Stimulated activated CD4-positive, alpha-beta T cell treated with anti-CD3 and anti-CD28 coated beads, TNF-alpha, amount 100 ng/mL, for 1 hour (primary cell): ENCODE measurements at regions not wholly inside any gene's neighbourhood (a gene's known extent, or its start where the extent isn't known, plus 50 kb on each side); places are given as distances from the start of the nearest gene placed in this dataset.
"Not testable (repeated sequence)": the region's sequence is repeated elsewhere in the genome, so short reads cannot be mapped to it uniquely, and the experiment has no call there.

Source experiments
- DNase-seq, 3 donors: peaks; one replicate each; pipeline ENCODE4 v3.0.0-alpha.2; 2020; ENCODE audit warnings: low read depth in 3 of 3, low spot score in 1 of 3

DNA sequence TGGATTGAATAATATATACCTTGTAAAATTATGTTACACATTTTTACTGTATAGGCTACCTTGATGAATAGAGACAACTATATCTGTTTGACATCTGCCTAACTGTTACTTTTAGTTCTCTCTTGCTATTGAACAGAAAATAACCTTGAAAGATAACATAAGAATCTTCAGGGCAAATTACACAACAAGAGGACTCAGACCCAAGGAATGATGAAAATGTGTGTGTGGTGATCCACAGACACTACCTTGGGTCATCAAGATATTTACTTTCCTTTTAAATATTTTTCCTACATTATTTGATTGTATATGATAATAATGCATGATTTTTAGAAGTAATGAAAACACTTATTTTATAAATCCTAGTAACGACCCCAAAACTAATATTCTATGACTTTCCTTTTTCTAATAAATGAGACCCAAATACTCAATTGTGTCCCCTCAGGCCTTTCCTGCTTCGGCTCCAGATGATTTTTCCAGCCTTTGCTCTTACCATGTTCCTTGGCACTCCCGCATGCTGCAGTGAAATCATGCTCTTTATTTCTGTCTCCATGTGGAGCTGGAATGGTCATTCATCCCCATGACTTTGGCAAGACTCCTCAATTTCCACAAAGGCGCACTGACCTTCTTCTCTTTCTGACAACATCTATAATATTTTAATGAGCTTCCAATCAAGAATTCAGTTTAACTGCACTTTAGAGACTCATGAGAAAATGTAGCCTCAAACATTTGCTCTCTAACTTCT is 187.6 kb downstream of the EPM2A start:
- no peak for DNase-seq

DNA sequence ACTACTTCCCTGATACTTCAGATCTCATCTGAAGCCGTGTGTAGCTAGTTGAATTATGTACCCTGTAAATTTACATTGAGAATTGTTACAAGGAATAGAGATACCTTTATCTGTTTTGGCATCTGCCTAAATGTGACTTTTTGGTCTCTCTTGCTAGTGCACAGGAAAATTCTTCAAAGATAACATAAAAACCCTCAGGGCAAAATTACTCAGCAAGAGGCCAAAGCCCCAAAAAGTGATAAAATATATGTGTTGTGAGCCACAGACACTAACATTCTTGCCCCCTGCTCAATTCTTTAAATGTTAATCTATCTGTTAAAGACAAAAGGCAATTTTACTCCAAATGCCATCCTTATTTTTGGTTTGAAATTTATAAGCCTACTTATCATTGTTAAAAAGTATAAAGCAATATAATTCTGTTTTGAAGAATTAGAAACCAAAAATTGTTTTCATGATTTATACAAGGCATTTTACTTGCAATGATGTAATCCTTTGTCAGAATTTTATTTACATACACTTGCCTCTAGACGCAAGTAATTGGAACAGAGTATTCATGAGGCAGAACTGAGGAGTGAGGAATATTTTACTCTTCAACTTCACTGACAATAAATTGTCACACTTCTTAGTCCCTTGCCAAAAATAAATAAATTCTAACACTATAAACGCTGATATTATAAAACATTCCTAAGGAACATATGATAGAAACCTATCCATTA is 186.2 kb downstream of the EPM2A start:
- DNase-seq = no peak

DNA sequence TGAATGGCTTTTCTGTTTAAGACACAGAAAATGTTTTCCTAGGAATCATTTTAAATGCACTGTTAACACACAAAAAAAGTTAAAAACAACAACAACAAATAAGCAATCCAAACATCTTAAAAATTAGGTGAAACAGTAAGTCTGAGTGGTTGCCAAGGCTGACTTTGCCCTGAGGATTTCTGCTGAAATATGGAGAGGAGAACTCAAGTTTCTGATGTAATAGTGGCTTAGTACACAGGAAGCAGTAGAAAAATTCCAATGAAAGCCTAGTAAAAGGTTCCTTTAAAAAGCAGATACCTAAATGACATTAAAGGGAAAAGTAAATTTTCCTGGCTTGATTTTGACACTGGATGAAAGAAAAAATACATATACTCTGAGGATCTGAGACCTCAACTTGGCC is 184.2 kb downstream of the EPM2A start:
- no peak for DNase-seq

DNA sequence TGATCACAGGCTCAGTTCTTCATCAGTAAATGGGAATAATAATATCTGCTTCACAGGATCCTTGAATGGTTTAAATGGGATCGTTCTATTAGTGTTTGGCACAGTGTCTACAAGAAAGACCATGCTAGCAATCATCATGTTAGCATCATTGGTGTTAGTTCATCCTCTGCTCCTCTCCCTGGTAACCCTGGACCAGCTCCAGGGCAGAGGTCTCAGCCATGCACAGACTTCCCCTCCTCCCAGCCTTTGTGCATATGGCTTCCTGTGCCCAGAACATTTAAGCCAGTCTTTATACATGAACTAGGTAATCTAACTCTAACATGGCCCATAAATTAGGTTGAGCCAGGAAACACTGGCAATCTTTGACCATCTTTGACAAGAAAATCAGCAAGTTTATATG is 180.2 kb downstream of the EPM2A start:
- DNase-seq = no peak

DNA sequence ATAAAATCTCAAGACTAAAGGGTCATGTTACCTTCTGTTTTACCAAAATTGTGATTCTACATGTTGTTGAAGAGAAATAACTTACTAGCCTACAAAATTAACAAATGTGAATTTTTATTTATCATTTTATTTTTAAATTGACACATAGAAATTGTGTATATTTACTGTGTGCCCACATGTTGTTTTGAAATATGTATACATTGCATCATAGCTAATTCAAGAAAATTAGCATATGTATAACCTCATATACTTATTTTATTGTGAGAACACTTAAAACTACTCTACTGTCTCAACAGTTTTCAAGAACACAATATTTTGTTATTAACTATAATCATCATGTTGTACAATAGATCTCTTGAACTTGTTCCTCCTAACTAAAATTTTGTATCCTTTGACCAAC is 177.8 kb downstream of the EPM2A start:
- DNase-seq = no peak

DNA sequence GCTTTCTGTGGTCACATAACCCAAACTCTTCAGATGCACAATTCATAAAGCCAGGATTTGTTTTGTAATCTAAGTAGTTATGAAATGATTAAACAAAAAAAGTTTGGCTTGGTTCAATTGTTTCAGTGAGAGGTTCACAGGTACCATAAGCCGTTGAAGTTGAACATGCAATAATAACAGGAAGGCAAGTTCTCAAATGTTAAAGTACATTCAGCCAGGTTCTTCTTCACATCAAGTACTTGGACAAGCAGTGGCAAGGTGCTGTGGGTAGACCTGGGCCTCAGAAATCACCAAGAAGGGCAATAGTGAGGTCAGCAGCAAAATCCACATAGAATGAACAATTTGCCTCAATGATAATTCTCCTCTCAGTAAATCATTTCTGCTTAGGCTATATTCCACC is 175.5 kb downstream of the EPM2A start:
- no peak for DNase-seq

DNA sequence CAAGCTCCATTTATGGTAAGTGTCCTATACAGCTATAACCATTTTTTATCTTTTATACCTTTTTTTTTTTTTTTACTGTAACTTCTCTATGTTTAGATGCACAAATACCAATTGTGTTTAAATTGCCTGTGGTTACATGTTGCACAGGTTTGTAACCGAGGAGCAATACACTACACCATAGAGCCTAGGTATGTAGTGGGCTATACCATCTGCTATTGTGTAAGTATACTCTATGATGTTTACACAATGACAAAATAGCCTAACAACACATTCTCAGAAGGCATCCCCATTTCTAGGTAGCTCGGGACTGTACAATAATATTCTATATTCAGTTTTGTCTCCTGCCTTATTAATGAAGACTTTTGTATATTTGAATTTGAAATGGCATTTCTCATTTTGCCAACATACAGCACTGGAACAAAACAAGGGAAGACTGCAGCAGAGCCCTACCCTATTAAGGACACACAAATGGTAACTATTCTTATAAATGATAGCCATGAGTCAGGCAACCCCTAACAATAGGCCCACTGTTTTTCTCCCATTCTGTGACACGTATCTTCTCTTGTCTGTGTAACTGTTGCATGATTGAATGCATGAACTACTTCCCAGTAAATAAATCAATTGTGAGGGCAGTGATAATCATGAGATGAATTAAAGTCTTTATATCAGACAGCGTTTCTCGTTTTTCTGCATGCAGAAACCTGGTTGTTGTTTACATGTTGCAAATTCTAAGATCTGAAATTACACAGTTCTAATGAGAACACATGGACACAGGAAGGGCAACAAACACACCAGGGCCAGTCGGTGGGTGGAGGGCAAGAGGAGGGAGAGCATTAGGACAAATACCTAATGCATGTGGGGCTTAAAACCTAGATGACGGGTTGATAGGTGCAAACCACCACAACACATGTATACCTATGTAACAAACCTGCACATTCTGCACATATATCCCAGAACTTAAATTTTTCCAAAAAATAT is 173.9 kb downstream of the EPM2A start:
- no peak for DNase-seq

DNA sequence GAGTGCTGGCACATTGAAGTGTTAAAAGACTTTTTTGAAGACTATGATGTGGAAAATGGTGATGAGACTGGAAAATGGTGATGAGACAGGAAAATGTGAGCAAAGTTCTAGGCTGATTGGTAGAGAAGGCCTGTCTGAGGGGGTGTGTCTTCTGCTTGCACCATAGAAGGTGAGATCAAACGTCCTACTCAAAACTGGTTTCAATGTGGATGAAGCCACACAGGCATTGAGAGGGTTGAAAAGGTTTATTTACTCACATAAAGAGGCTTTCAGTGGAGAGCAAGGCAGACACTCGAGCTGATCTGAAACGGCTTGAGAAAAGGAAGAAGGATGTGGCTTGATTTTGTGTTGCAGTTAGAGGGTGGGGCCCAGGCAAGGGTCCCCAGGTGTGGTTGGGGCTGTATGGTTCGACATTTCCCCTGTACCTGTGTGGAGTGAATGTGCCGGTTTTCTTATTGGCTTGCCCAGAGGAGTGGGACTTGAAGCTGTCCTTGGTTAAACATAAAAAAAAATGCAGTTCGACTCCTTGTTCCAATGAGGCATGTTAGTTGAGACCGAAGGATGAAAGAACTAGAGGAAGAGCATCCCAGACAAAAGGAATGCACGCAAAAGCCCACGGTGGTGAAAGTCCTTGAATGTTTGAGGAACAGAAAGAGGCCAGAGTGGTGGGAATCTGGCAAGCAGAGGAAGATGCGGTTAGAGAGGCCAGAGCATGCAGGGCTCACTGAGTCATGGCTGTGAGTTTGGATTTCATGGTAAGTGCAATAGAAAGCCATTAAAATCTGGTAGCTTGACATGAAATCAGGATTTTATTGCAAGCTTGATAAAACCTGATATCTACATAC is 172.3 kb downstream of the EPM2A start:
- DNase-seq = no peak

DNA sequence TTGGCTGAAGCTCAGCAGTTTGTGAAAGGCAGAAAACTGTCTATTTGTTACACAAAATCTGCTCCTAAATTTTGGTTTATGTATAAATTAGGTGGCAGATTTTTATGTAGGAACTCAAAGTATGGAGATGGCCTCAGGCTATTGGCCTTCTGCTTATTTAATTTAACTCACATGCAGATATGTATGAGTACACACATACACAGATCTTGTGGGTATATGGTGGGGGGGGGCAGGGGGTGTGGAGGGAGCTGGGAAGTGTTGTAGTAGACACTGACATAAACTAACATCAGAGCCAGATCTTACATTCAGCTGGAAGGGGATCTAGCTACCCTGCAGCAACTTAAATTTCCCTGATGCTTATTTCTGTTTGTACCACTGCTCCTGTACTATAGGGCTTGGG is 170.8 kb downstream of the EPM2A start:
- DNase-seq = no peak

DNA sequence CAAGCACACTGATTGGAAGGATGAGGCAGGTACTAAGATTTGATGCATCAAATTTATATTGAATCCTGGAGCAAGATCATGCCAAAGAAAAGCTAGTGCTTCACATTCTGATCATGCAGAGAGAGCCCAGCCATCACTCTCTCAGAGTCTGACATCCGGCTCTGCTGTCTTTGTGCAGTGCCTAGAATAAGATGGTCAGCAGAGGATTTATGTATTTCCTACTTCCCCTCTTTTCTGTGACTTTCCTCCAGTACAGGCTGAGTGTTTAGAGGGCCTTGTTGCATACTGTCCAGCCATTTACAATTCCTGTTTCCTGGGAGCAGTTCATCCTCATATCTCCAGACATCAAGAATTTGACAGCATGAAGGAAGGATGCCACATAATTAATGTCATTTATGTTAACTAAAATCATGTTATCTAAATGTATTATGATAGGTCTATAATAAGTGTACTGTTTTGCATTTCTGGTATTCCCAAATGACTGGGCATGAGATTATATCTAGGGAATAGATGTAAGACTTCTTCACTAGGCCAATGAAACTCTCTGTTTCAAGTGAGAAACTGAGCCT is 167.6 kb downstream of the EPM2A start:
- DNase-seq = no peak

DNA sequence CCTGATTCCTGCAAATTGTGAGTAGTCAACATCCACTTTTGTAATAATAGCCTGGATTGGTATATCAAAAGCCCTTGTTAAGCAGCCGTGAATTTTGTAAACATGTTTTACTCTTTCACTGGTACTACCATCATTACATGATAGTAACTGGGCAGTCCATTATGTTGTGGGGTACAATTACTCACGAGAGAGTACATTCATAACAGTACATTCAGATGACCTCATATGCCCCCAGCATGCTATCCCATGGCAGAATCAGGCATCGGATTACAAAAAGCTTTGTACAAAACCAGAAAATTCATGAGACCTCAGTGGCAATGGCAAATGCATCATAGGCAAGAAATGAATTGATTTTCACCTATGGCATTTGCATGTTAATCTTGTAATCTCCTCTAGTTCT is 166.2 kb downstream of the EPM2A start:
- DNase-seq = no peak

DNA sequence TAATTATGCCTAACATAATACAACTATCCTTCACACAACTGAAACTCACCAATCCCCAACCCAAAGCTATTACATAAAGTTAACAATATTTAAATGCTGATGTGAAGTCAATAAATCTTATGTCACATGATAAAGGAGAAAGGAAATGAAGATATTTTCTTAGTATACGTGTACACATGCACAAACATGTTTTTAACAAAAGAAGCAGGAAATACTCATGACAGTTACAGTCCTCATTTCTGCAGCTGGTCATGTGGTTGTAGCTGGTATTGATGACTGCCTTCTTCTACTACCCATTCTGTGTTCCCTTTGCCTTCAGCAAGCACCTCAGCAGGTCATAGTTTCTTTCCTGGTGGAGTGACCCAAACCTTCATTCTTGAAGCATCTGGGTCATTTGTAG is 165.0 kb downstream of the EPM2A start:
- not testable (repeated sequence) for DNase-seq

DNA sequence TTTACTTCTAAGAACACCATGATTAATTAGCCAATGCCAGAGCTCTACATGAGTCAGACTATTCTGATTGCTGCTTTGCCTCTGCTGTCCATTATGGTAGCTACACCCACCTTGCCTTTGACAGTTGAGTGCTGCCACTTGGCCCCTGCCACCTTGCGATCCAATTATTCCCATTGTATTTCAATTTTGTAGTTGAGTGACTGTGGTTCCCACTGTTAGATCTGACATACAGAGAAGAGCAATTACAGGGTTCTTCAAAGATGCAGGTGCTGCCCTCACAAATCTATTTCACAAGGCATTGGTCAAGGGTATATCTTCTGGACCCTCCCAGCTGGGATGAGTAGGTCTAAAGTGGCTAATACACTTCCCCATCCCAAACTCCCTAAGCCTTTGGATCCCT is 161.1 kb downstream of the EPM2A start:
- not testable (repeated sequence) for DNase-seq
